Fibroblast of skin of left quadriceps (primary cell): ENCODE measurements at regions not wholly inside any gene's neighbourhood (a gene's known extent, or its start where the extent isn't known, plus 50 kb on each side); places are given as distances from the start of the nearest gene placed in this dataset.
"Not testable (repeated sequence)": the region's sequence is repeated elsewhere in the genome, so short reads cannot be mapped to it uniquely, and the experiment has no call there.

Experiments used
- DNase-seq, 2 experiments: peaks; one replicate each; pipeline ENCODE4 v3.0.0-alpha.2; 2013; ENCODE audit warnings: low read depth in 2 of 2

- DNase-seq: peak; percentile 61 to 71
Measured at GRCh38 chr3:110933821-110934426, 137.7 kb upstream of the NECTIN3 start.

GRCh38 chr3:110938629-110939028 lies 133.0 kb upstream of the NECTIN3 start:
- DNase-seq: no peak

GRCh38 chr3:110940055-110940454 lies 131.6 kb upstream of the NECTIN3 start:
- DNase-seq: no peak

- DNase-seq: no peak
Measured at GRCh38 chr3:110944782-110945181, 126.8 kb upstream of the NECTIN3 start.

- DNase-seq: no peak
Measured at GRCh38 chr3:110946810-110947209, 124.8 kb upstream of the NECTIN3 start.

- not testable (repeated sequence) for DNase-seq
Measured at GRCh38 chr3:110949194-110949593, 122.4 kb upstream of the NECTIN3 start.

- peak in 1 of 2 experiments; percentile 7 for DNase-seq
Measured at GRCh38 chr3:110955301-110955880, 116.2 kb upstream of the NECTIN3 start.

- DNase-seq: no peak
Measured at GRCh38 chr3:110956081-110956480, 115.5 kb upstream of the NECTIN3 start.

GRCh38 chr3:110957247-110958025 lies 114.2 kb upstream of the NECTIN3 start:
- no peak for DNase-seq

GRCh38 chr3:110958313-110959147 lies 113.1 kb upstream of the NECTIN3 start:
- DNase-seq: no peak

- no peak for DNase-seq
Measured at GRCh38 chr3:110965976-110966375, 105.6 kb upstream of the NECTIN3 start.

- DNase-seq: no peak
Measured at GRCh38 chr3:110966966-110967663, 104.5 kb upstream of the NECTIN3 start.

- no peak for DNase-seq
Measured at GRCh38 chr3:110968076-110968475, 103.5 kb upstream of the NECTIN3 start.

- no peak for DNase-seq
Measured at GRCh38 chr3:110969229-110970211, 102.1 kb upstream of the NECTIN3 start.

GRCh38 chr3:110971010-110971601 lies 100.5 kb upstream of the NECTIN3 start:
- DNase-seq: no peak

GRCh38 chr3:110973263-110973895 lies 98.2 kb upstream of the NECTIN3 start:
- DNase-seq: no peak

GRCh38 chr3:110974902-110975301 lies 96.7 kb upstream of the NECTIN3 start:
- no peak for DNase-seq

GRCh38 chr3:110984456-110985250 lies 87.0 kb upstream of the NECTIN3 start:
- DNase-seq: no peak

- no peak for DNase-seq
Measured at GRCh38 chr3:110989446-110989845, 82.2 kb upstream of the NECTIN3 start.
